LNCaP clone FGC (cell line): ENCODE measurements at regions not wholly inside any gene's neighbourhood (a gene's known extent, or its start where the extent isn't known, plus 50 kb on each side); places are given as distances from the start of the nearest gene placed in this dataset.

Source experiments
- DNase-seq: peaks from one replicate; pipeline ENCODE4 v3.0.0-alpha.2; 2011; ENCODE audit warnings: low read depth
- H3K4me3 ChIP-seq: 2 replicates; pipeline ENCODE4 v1.5.1; 2011; ENCODE audit warnings: mild to moderate bottlenecking, low read depth, low read length, control low read depth
- CTCF ChIP-seq: IDR thresholded peaks from 2 replicates; pipeline ENCODE4 v1.5.1; 2012; ENCODE audit warnings: mild to moderate bottlenecking; ENCODE audit not compliant: control insufficient read depth, insufficient read depth; ENCODE audit errors: extremely low read depth

GRCh38 chr4:8702516-8703400, 110.2 kb downstream of the CPZ start:
- no peak for DNase-seq
- no peak overlapping the region for H3K4me3 ChIP-seq
- TF ChIP-seq CTCF = no peak

- no peak for DNase-seq
Measured at GRCh38 chr4:8702020-8702495, 109.5 kb downstream of the CPZ start.

GRCh38 chr4:8701126-8702019, 108.8 kb downstream of the CPZ start:
- no peak for TF ChIP-seq CTCF
- no peak for DNase-seq

More at GRCh38 chr4:8702020-8702495, 109.5 kb downstream of the CPZ start:
- no peak overlapping the region for H3K4me3 ChIP-seq
- no peak for TF ChIP-seq CTCF

GRCh38 chr4:8700531-8700930, 108.0 kb downstream of the CPZ start:
- DNase-seq = no peak
- no peak overlapping the region for H3K4me3 ChIP-seq
- no peak for TF ChIP-seq CTCF

More at GRCh38 chr4:8701126-8702019, 108.8 kb downstream of the CPZ start:
- H3K4me3 ChIP-seq = no peak overlapping the region

- no peak overlapping the region for H3K4me3 ChIP-seq
- no peak for TF ChIP-seq CTCF
- no peak for DNase-seq
Measured at GRCh38 chr4:8699479-8700145, 107.0 kb downstream of the CPZ start.

GRCh38 chr4:8699063-8699385, 106.5 kb downstream of the CPZ start:
- no peak for DNase-seq
- TF ChIP-seq CTCF = no peak
- no peak overlapping the region for H3K4me3 ChIP-seq
